Cardiac fibroblast (primary cell): ENCODE measurements at regions not wholly inside any gene's neighbourhood (a gene's known extent, or its start where the extent isn't known, plus 50 kb on each side); places are given as distances from the start of the nearest gene placed in this dataset.

Experiments
- DNase-seq, 2 donors: peaks; one replicate each; pipeline versions ENCODE4 v3.0.0 to v3.0.0-alpha.2; 2010; ENCODE audit warnings: low read depth in 2 of 2
- H3K4me3 ChIP-seq, 2 donors: replicated peaks in 1 of 2; 1 replicate in 1 of 2; 2 replicates in 1 of 2; pipeline ENCODE4 v1.5.1; 2011; ENCODE audit warnings: low read depth in 2 of 2, low read length in 2 of 2, mild to moderate bottlenecking in 2 of 2, moderate library complexity in 1 of 2
- CTCF ChIP-seq: IDR thresholded peaks from one replicate; pipeline ENCODE4 v1.5.1; 2011; ENCODE audit warnings: low read depth, mild to moderate bottlenecking, low read length, inconsistent platforms

- H3K4me3 ChIP-seq: no peak overlapping the region
- DNase-seq: no peak
- TF ChIP-seq CTCF: no peak
These were observed 93.5 kb upstream of the PPP1R9A start for GRCh38 chr7:94813917-94814316.

GRCh38 chr7:94823947-94824346 is 83.4 kb upstream of the PPP1R9A start:
- TF ChIP-seq CTCF: no peak
- DNase-seq: peak; percentile 17 to 77
- no peak overlapping the region for H3K4me3 ChIP-seq

GRCh38 chr7:94829987-94830386 is 77.4 kb upstream of the PPP1R9A start:
- H3K4me3 ChIP-seq: no peak overlapping the region
- no peak for DNase-seq
- TF ChIP-seq CTCF: no peak

- H3K4me3 ChIP-seq: no peak overlapping the region
- TF ChIP-seq CTCF: no peak
- DNase-seq: peak in 1 of 2 donors; percentile 64
These were observed 75.3 kb upstream of the PPP1R9A start for GRCh38 chr7:94832051-94832450.

GRCh38 chr7:94834359-94834758 is 73.0 kb upstream of the PPP1R9A start:
- no peak for TF ChIP-seq CTCF
- DNase-seq: no peak
- no peak overlapping the region for H3K4me3 ChIP-seq

- TF ChIP-seq CTCF: no peak
- DNase-seq: no peak
- no peak overlapping the region for H3K4me3 ChIP-seq
These were observed 68.7 kb upstream of the PPP1R9A start for GRCh38 chr7:94838717-94839116.

DNA sequence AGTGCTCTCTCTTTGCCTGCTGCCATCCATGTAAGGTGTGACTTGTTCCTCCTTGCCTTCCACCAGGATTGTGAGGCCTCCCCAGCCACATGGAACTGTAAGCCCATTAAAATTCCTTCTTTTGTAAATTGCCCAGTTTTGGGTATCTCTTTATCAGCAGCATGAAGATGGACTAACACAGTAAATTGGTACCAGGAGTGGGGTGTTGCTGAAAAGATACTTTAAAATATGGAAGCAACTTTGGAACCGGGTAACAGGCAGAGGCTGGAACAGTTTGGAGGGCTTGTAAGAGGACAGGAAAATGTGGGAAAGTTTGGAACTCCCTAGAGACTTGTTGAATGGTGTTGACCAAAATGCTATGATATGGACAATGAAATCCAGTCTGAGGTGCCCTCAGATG is 63.8 kb upstream of the PPP1R9A start:
- no peak for DNase-seq
- no peak overlapping the region for H3K4me3 ChIP-seq
- TF ChIP-seq CTCF: no peak
